ENCODE measurements at regions not wholly inside any gene's neighbourhood (a gene's known extent, or its start where the extent isn't known, plus 50 kb on each side); places are given as distances from the start of the nearest gene placed in this dataset.

DNA sequence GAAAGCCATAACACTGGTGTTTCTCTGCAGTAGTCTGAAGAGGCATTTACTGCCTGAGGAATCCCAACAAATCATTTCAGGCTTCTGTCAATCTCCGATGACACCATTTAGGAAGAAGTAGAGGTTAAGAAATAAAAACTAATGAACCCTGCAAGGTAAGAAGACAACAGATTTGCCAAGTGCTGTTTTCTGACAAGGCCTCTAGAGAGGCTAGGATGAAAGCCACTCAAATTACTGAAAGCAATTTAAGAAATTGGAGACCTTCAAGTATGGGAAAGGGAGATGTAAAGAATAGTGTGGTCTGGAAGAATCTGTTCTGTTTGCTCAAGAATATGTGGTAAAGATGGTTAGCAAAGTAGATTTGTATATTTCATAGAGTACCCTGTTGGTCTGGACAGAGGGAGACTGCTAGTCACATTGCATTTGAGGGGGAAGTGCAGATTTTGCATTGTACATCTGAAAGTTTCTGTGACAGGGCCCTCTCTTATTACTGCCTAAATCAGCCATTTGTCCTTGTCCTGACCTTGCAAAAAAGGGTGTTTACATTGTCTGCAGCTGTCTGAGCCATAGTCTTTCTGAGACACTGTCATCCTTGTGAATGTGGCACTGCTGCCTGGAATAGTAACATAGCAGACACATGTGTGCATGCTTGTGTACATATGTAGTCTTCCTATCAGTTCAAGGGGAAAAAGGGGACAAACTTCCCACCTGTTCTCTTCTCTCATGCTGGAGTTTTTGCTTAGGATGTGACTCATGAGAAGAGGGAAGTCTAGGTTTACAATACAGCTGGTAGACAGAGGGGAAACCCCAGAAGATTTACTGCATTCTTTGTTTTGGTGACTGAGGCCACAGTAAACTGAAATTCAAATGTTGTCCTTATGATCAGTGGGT, 640.2 kb upstream of the KIRREL3 start:
- no peak for DNase-seq (ENCODE audit: low spot score)

DNA sequence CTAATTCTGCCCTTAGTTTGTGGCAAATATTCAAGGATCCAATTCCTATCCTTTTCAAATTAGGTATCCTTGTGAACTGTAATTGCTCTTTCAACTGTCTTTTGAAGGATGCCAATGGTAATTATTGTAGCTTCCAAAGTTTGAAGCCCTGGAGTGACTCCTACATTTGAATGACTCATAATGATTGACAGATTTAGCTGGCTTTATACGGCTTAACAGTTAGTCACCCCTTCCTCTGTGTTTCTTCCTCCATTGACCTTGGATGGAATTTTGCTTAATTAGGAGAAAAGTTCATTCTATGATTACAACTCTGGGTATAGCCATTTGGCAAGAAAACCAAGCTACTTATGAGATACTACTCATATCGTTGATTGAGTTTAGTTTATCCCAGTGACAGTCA, 639.3 kb upstream of the KIRREL3 start:
- no peak for DNase-seq (ENCODE audit: low spot score)

DNA sequence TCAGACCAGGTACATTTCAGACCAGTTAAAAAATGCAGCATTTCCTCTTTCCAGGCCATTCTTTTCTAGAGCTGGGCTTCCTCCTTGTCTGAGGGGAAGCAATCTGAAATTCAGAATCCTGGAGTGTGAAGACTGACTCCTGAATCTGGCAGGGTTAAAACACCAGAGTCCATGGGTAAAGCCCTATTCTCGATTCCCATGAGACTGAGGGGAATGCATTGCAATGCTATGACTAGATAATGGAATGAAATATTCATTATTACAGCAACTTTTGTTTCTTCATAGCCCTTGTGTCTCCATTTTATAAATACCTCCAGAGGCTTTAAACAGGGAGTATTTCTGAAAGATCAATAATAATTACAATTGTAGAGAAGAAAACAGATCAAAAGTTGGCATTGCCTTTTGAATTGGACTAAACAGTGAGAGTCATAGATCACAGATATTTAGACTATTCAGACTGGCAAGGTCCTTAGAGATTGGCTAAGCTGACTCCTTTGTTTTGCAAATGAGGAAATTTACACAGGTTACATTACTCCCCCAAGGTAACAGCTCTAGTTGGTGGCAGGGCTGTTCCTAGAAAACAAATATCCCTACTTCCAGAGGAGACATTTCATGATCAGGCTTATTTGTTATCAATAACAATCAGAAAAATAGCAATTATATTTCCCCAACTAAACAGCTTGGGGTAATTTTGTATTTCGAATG, 632.6 kb upstream of the KIRREL3 start:
- peak; percentile 33 for DNase-seq (ENCODE audit: low spot score)

DNA sequence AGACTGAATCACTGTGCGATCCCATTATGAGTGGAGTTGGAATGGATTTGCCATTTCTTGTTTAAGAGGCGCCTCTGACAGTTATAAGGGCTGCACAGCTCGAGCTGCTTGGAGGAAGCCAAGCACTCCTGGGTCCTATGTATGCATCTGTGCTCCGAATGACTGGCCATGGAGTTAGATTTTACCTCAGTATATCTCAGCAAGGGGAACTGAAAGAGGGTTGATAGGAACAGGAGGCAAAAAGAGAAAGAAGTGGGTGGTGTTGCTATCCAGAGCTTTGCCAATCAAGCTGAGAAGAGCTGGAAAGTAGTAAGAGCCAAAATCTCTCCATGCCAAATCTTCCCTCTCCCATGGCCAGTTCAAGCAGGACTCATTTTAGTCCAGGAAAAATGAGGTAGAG, 632.0 kb upstream of the KIRREL3 start:
- no peak for DNase-seq (ENCODE audit: low spot score)

DNA sequence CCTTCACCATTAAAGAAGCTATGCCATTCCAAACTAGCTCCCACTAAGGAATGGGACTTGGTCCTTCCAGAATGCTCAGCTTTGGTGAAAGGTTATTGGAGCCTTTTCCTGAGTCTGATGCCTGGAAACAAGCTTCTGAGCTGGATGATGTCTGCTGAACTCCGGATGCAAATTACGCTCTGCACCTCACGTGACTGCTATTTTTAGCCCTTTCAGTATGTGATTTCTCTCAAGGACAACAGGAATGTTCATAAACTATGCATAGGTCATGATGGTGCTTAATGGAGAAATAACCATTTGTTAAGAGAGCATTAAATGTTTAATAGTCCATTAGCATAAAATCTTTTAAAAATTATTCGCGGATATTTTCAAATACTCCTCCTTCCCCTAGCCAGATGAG, 631.4 kb upstream of the KIRREL3 start:
- DNase-seq (ENCODE audit: low spot score): no peak

DNA sequence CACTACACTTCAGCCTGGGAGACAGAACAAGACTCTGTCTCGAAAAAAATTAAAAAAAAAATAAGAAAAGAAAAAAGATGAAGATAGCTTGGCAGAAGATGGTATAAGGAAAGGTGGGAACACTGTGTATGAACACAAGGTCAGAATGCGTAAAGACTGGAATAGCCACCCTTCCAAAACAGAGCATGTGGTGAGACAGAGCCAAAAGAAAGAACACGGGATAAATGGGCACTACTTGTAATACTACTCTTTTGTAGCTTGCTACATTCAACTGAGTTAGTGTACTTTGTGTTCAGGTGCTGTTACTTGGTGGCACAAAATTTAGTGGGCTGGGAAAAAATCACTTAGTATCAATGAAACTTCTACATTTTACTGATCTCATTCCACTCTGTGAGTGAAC, 628.6 kb upstream of the KIRREL3 start:
- no peak for DNase-seq (ENCODE audit: low spot score)

DNA sequence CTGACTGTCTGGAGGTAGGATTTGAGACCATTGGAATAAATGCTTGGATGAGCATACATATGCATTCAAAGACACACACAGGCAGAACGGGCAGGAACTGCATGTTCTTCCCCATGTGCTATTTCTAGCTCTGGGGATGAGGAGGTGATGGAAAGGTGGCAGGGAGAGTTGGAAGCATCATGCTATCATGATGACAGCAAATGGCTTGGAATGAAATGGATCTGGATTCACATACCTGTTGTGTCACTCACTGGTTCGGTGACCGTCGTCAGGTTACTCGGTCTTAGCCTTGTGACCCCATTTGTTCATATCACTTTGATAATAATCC, 627.9 kb upstream of the KIRREL3 start:
- DNase-seq (ENCODE audit: low spot score): no peak

DNA sequence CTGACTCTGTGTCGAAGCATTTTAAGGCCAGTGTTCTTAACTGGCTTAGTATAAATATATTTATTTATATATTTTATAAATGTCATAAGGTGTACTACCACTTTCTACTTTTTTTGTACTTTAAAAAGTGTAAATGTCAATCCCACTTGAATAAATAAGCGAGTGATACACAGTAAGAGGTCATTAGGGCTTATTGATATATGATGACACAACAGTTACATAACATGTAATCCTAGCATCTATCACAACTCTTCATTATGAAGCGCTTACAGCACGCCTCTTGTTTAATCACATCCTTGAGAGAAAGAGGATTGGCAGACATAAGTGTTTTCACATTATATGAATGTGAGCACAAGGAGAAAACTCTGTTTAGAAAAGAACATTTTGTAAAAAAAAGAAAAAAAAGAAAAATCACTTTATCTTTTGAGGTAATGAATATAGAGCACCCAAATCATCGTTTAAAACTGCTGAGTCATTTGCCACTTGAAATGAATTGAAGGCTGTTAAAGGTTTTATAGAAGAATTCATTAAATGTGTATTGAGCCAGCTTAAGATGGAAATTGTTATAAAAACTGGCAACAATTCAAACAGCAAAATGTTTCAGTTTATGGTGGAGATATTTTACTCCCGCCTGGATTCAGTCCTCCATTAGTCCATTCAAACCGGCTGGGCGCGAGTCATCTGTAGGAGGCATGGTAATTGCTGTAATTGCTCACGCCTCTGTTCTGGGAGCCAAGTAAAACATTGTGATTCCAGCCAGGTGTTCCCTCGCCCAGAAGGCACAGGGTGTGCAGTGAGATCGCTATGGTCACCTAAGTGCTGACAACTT, 627.3 kb upstream of the KIRREL3 start:
- DNase-seq (ENCODE audit: low spot score): no peak

DNA sequence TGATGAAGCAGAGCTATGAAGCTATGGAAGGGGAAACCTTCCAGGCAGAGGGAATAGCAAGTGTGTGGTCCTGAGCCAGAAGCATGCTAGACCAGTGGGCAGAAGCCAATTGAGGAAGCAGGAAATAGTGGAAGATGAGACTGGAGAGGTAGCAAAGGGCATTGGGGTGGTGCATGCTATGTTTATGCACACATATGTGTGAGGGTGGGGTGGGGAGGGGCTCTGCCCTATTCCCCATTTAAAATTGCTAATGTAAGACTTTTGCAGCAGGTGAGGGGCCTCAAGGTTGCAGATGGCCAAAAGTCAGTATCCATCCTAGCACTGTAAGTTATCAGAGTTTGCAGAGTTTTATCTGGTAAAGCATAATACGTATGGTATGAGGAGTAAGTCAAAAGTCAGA, 626.6 kb upstream of the KIRREL3 start:
- no peak for DNase-seq (ENCODE audit: low spot score)

DNA sequence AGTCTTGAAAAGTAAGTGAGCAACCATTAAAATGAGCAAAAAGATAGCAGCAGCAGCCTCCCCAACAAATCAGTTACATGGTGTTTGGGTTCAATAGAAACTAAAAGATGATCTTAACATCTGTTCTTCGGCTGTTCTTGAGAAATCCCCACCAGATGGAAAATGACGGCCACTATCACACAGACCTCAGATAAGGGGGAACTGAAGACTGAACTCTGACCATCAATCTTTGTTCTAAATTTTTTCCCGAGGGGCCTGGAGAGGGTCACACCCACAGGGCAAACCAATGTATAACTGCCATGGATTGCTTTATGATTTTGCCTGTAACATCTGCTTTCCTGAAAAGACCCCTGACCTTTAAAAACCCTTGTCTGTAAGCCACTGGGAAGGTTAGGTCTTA, 624.8 kb upstream of the KIRREL3 start:
- no peak for DNase-seq (ENCODE audit: low spot score)

DNA sequence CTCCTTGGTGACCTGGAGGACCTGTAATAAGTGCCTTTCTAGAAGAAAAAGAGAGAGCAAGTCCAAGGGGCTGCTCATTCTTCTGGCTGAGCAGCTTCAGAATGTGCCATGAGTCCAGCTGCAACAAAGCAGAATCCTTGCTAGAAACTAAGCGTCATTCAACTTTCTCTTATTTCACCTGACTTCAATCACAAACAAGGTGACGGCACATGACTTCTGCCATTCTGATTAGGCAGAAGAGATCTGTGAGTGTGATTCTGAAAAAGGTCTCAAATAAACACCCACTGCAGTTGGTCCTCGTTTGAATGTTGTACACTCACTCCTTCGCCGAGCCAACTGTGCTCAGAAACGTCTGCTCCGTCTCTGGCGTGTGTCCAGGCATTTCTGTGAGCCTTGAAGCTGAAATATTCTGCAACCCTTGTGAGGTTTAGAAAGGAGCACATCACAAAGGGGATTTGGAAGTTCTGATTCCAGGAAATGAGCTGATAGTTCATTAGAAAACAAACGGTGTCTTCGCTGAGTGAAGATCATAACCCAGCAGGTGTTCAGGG, 623.8 kb upstream of the KIRREL3 start:
- DNase-seq (ENCODE audit: low spot score): no peak

DNA sequence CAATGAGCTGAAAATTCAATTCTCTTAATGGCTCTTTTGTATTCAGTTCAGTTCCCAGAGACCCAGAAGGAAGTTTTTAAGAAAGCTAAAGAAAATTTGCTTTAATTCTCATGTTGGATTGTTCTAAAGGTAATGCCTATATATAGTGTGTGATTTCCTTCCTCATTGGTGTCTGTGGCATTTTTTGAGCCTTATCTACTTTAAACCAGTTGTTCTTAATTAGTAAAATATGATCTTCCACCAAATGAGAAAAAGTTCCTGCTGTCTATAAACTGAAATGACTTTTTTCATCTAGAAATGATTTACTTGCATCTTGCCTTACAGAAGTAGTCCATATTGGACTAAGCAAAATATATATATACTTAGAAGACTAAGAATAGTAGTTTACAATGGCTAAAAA, 622.1 kb upstream of the KIRREL3 start:
- DNase-seq (ENCODE audit: low spot score): no peak

DNA sequence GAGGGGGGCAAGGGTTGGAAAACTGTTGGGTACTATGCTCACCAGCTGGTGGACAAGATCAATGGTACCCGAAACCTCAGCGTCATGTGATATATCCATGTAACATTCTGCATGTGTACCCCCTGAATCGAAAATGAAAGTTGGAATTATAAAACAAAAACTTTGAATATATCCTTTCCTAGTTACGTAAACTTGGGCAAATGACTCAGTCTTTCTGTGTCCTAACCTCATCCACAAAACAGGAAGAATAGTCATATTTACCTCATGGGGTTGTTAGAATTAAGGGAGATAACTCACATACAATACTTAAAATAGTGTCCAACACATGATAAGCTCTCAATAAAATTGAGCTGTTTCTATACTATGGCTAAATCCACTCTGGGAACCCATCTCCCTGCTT, 620.1 kb upstream of the KIRREL3 start:
- DNase-seq (ENCODE audit: low spot score): no peak

DNA sequence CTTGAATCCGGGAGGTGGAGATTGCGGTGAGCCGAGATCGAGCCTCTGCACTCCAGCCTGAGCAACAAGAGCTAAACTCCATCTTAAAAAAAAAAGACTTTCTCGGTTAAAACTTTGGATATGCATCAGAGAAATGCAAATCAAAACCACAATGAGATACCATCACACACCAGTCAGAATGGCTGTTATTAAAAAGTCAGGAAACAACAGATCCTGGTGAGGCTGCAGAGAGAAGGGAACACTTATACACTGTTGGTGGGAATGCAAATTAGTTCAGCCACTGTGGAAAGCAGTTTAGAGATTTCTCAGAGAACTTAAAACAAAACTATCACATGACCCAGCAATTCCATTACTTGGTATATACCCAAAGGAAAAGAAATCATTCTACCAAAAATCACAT, 619.4 kb upstream of the KIRREL3 start:
- no peak for DNase-seq (ENCODE audit: low spot score)

DNA sequence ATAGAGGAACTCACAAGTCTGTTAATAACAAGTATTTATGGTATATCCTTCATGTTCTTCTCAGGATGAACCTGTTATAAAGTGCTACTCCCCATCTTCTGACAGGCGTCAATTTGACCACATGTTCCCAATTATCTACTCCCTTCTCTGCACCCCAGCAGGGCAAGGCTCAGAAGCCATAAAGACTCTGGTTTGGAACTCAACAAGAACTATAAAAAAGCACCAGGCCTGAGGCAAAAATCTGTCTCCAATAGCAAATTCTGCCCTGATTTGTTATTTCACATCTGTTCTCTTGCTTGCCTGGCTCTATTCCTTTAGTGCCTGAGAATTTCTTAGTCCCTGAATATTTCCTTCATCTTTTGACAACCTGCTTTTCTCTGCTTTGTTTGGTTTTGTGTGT, 618.2 kb upstream of the KIRREL3 start:
- no peak for DNase-seq (ENCODE audit: low spot score)

DNA sequence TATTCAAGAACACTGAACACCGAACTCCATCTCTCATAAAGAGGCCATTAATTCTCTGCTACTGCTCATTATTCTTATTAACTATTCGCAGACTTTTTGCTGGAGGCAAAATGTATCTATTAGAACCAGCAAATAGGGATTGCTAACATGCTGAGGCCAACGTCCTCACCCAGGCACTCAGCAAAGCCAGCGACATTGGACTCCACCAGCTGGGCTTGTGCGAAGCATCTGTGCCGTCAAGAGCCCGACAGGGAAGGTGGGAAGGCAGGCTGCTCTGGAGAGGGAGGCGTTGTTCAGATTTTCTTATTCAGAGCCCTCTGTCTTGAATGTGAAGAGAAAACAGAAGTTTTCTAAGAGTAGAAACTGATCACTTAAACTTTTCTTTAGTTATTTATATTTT, 615.6 kb upstream of the KIRREL3 start:
- DNase-seq (ENCODE audit: low spot score): no peak

DNA sequence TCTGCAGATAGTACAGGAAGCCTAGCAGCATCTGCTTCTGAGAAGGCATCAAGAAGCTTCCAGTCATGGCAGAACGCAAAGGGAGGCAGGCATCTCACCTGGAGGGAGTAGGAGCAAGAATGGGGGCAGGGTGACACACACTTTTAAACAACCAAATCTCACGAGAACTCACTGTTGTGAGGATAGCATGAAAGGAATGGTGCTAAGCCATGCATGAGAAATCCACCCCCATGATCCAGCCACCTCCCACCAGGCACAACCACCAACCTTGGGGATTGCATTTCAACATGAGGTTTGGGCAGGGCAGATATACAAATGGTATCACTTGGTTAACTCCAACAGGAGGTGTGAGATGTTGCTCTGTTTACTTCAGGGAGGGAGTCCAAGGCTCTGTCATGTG, 612.0 kb upstream of the KIRREL3 start:
- DNase-seq (ENCODE audit: low spot score): no peak

DNA sequence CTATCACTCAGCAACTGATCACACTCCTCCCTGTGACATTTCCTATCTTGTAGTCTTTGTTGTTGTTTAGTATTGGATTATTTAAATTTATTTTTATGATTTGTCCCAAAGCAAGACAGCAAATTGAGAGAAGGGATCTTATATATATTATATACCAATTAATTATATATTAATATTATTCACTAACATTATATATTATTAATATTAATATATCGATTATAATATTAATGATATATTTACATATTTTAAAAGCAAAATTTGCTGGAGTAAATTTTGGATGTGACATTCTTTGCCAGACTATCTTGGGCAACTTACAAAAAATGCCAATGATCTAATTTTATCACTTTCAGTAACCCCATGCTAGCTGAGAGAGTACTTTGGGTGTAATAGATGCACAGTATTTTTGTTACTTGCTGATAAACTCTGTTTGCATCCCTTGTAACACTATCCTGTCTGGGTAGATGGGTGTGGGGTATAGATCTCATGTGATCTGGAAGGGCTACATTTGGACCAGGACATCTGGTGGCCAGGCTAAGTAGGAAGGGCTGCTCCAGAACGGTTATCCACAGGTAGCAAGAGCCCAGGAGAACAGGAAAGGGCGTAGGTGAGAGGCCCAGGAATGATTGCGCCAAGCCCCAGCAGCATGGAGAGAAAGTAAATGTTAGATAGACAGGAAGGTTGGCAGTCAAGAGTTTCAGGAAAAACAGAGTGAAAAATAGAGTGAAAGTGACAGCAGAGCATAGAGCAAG, 608.6 kb upstream of the KIRREL3 start:
- DNase-seq (ENCODE audit: low spot score): no peak

DNA sequence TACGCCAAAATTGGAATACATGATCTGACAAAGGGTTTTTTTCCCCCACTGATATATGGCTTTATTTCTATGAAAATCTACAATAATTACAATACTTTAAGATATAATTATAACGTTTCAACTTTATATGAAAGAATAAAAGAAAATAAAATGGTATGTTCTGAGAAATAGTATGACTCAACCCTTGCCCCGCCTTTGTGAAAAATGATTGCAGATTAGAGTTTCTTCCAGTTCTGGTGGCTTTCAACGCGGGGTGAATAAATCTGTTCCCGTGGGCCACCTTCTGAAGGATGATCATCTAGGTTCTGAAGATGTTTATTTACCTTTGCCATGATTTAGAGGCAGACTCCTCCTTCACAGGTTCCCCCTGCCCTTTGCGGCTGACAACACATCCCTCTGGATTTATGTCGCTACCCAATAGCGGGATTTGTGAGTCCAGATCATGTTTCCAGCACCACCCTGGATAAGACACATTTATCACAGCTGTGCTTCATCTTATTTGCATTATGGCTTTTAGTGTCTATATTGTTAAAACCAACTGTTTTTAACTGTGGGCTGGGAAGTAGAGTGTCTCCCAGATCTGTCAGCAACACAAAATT, 607.0 kb upstream of the KIRREL3 start:
- DNase-seq (ENCODE audit: low spot score): no peak

DNA sequence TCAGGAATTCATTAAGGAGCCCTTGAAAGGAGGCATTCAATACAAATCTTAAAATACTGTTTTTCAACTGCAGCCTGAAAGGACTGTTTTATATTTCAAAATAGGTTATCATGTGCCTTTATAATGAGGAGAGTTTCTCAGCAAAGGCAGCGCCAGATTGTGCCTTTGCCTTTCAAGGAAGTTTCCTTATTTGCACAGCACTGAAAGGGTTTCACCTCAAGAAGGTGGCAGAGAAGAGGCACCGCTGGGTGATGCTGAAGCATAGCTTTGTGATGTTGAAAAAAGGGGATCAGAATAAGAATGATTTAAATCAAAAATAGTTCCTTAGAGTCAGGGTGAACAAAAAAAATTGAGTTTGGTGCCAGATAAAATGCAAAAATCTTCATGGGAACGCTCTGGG, 601.0 kb upstream of the KIRREL3 start:
- DNase-seq (ENCODE audit: low spot score): no peak

DNA sequence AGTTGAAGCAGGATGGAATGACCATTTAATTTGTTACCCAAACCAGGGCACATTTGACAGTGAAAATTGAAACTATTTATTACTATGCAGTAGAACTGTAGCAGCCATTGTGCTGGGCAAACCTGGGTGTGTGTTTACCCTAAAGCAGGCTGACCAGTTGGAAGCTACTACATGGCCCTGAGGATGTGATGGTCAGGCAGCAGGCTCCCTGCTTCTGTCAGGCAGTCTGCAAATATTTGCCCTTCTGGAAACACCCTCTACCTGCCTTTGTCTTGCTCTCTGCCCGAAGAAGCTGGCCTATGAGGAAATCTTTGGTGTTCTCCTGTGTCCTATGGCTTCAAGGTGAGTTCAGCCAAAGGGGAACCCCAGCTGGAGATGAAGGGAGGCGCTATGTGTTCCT, 600.1 kb upstream of the KIRREL3 start:
- DNase-seq (ENCODE audit: low spot score): no peak

DNA sequence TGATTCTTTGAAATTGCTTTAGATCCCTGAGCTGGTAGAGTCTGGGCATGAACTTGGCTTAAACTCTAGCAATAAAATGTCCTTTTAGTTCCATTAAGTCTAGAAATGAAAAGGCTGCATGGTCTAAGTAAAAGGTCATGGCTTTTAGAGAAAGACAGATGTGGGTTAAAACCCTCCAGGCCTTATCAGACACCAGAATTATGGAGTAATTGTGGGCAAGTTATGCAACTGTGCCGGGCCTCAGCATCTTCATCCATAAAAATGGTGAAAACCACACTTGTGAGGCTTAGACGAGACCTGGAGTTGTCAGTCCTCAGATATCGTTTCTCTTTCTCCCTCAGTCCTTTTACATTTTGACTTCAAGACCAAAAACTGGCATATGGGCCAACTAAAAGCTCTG, 597.9 kb upstream of the KIRREL3 start:
- DNase-seq (ENCODE audit: low spot score): no peak
